ENCODE measurements at regions not wholly inside any gene's neighbourhood (a gene's known extent, or its start where the extent isn't known, plus 50 kb on each side); places are given as distances from the start of the nearest gene placed in this dataset.

GRCh38 chr6:19692506-19693298 lies 144.5 kb upstream of the ID4 start:
- POLR2A ChIA-PET, result no interaction called here
- no peak overlapping the region for H3K27ac ChIP-seq (ENCODE audit: low read depth in 2 of 2, low read length in 1 of 2)
- no peaks in the 10 kb centered on the region for H3K4me1 ChIP-seq (ENCODE audit: control insufficient read depth in 1 of 2, insufficient read depth in 2 of 2, low read depth in 1 of 2, low read length in 1 of 2)
- H3K4me2 ChIP-seq, result peak overlapping the region; percentile 82; the same call in 1 of the 2 replicates
- no peaks in the 10 kb centered on the region for H3K9me2 ChIP-seq
- no peak overlapping the region for H3K4me3 ChIP-seq (ENCODE audit: low read depth in 2 of 2, low read length in 1 of 2)
- no peaks in the 10 kb centered on the region for H3K27me3 ChIP-seq (ENCODE audit: insufficient read depth)
- DNase-seq, result no peak
- no peaks in the 10 kb centered on the region for H3K9me3 ChIP-seq
- no peaks in the 10 kb centered on the region for H3K36me3 ChIP-seq (replicated peaks in 1 of 2; ENCODE audit: control insufficient read depth in 1 of 2, insufficient read depth in 2 of 2, low read length in 1 of 2)
- no peaks in the 10 kb centered on the region for H4K20me1 ChIP-seq (ENCODE audit: insufficient read depth)
- no peaks in the 10 kb centered on the region for H3K79me2 ChIP-seq (ENCODE audit: insufficient read depth)
- H3F3A ChIP-seq (replicated peaks; ENCODE audit: insufficient read depth), result no peaks in the 10 kb centered on the region
- CTCF ChIA-PET, result no interaction called here
- WGBS (ENCODE audit: low lambda C conversion rate), result 43% methylated on average over 3 of the region's 3 CpGs
- H2AFZ ChIP-seq (ENCODE audit: low read depth), result peak overlapping the region; percentile 98; the same call in 1 of the 2 replicates
- TF ChIP-seq SIN3A (IDR thresholded peaks at IDR 0.05; ENCODE audit: borderline replicate concordance, low read depth, low read length) (no peak), EP300 (IDR thresholded peaks at IDR 0.05; ENCODE audit: borderline replicate concordance in 1 of 2, low read depth in 1 of 2, low read length in 1 of 2) (no peak), TEAD4 (IDR thresholded peaks at IDR 0.05; ENCODE audit: borderline replicate concordance, insufficient read depth) (no peak), RAD21 (IDR thresholded peaks at IDR 0.05; ENCODE audit: low read length) (no peak), IRF3 (IDR thresholded peaks at IDR 0.05; ENCODE audit: low read depth, low read length) (no peak), FOSL2 (IDR thresholded peaks at IDR 0.05; ENCODE audit: borderline replicate concordance, low read depth) (no peak), CTCF (IDR thresholded peaks at IDR 0.05) (no peak), USF1 (IDR thresholded peaks at IDR 0.05; ENCODE audit: borderline replicate concordance, low read depth) (no peak), YY1 (IDR thresholded peaks at IDR 0.05; ENCODE audit: low read depth) (no peak), NRF1 (IDR thresholded peaks at IDR 0.05; ENCODE audit: low read depth, low read length) (no peak), MEF2A (IDR thresholded peaks at IDR 0.05; ENCODE audit: borderline replicate concordance, low read depth) (no peak), TAF1 (IDR thresholded peaks at IDR 0.05; ENCODE audit: borderline replicate concordance, low read depth, low read length) (no peak), CHD2 (IDR thresholded peaks at IDR 0.05; ENCODE audit: low read length, partially characterized antibody) (no peak), MXI1 (IDR thresholded peaks at IDR 0.05; ENCODE audit: low read depth, low read length) (no peak), USF2 (IDR thresholded peaks at IDR 0.05; ENCODE audit: borderline replicate concordance, low read depth, low read length) (no peak), NFIC (IDR thresholded peaks at IDR 0.05; ENCODE audit: borderline replicate concordance) (no peak), RFX5 (IDR thresholded peaks at IDR 0.05; ENCODE audit: low read length) (no peak), RXRA (IDR thresholded peaks at IDR 0.05; ENCODE audit: borderline replicate concordance, low read depth) (no peak), ZBTB33 (IDR thresholded peaks at IDR 0.05; ENCODE audit: borderline replicate concordance, low read depth) (no peak), ELF1 (IDR thresholded peaks at IDR 0.05) (no peak)
- H3K9ac ChIP-seq, result no peak overlapping the region
